Lower leg skin (tissue), 3 donors: ENCODE measurements at regions not wholly inside any gene's neighbourhood (a gene's known extent, or its start where the extent isn't known, plus 50 kb on each side); places are given as distances from the start of the nearest gene placed in this dataset.
"Not testable (repeated sequence)": the region's sequence is repeated elsewhere in the genome, so short reads cannot be mapped to it uniquely, and the experiment has no call there.

Experiments
- POLR2A ChIP-seq, 2 donors: fragments of 450-650 bp; IDR thresholded peaks; one replicate each; pipeline ENCODE4 v1.6.1; 2016 to 2017; ENCODE audit warnings: antibody characterized with exemption in 2 of 2, mild to moderate bottlenecking in 1 of 2, moderate library complexity in 1 of 2
- TF ChIP-seq, protein P1 (sequence below), 3 donors: fragments of 450-650 bp; IDR thresholded peaks; one replicate each; pipeline ENCODE4 v1.5.1; 2016; ENCODE audit warnings: antibody characterized with exemption in 3 of 3, mild to moderate bottlenecking in 3 of 3, moderate library complexity in 2 of 3

DNA sequence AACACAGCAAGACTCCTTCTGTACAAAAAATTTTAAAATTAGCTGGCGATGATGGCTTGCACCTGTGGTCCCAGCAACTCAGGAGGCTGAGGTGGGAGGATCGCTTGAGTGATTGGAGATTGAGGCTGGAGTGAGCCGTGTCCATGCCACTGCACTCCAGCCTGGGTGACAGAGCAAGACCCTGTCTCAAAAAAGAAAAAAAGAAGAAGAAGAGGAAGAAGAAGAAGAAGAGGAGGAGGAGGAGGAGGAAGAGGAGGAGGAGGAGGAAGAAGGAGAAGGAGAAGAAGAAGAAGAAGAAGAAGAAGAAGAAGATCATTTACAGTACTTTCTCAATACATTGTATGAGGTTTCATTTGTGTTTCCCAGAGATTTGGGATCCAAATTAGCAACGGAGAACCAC, 94.7 kb upstream of the IPO9 start:
- TF ChIP-seq, protein P1, sequence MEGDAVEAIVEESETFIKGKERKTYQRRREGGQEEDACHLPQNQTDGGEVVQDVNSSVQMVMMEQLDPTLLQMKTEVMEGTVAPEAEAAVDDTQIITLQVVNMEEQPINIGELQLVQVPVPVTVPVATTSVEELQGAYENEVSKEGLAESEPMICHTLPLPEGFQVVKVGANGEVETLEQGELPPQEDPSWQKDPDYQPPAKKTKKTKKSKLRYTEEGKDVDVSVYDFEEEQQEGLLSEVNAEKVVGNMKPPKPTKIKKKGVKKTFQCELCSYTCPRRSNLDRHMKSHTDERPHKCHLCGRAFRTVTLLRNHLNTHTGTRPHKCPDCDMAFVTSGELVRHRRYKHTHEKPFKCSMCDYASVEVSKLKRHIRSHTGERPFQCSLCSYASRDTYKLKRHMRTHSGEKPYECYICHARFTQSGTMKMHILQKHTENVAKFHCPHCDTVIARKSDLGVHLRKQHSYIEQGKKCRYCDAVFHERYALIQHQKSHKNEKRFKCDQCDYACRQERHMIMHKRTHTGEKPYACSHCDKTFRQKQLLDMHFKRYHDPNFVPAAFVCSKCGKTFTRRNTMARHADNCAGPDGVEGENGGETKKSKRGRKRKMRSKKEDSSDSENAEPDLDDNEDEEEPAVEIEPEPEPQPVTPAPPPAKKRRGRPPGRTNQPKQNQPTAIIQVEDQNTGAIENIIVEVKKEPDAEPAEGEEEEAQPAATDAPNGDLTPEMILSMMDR (IDR thresholded peaks at IDR 0.05): not testable (repeated sequence)
- TF ChIP-seq POLR2A (IDR thresholded peaks at IDR 0.05): not testable (repeated sequence)
